ENCODE measurements at regions not wholly inside any gene's neighbourhood (a gene's known extent, or its start where the extent isn't known, plus 50 kb on each side); places are given as distances from the start of the nearest gene placed in this dataset.

DNA sequence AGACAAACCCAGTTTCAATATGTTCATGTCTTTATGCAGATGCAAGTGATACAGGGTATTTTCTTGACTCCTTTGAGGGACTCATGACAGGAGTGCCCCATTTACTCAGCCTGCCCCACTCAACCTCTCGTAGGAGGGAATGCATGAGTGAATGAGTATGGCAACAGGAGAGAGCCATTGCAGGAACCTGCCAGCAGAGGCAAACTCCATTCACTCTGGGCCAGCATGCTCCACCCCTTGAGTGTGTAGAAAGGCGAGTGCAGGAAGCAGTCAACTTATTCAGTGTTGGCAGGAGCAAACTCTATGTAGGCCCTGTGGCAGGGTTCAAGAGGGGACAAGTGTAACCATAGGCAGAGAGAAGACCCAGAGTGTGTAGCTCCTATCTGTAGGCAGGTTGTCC is 1526.3 kb downstream of the PLA2G4A start:
- Histone ChIP-seq H3K27ac (no peak overlapping the region), H3K4me3 (no peak overlapping the region), H3K27me3 (replicated peaks in 1 of 7) (no peaks in the 10 kb centered on the region), H3K4me1 (no peaks in the 10 kb centered on the region), H3K36me3 (no peaks in the 10 kb centered on the region), H3K9me3 (peaks cover 0 to 46% (median 21%) of the 10 kb centered on the region in 8 donors)
- TF ChIP-seq POLR2AphosphoS5 (IDR thresholded peaks at IDR 0.05) (no peak), POLR2A (IDR thresholded peaks at IDR 0.05) (no peak), CTCF (IDR thresholded peaks at IDR 0.05 in 8 of 11, conservative IDR thresholded peaks at IDR 0.05 in 3 of 11) (no peak)
- intact Hi-C loops (cut with DNase I; ENCODE audit: low total_unique reads): no loop called here
- WGBS, 5 donors: 68 to 80% (median 76%) methylated on average over 2 of the region's 2 CpGs
- no peak for DNase-seq

GRCh38 chr1:188355847-188356246 is 1527.1 kb downstream of the PLA2G4A start:
- H3K4me1 ChIP-seq: no peaks in the 10 kb centered on the region
- WGBS, 5 donors: 70 to 89% (median 75%) methylated on average over 5 of the region's 5 CpGs
- intact Hi-C loops (cut with DNase I; ENCODE audit: low total_unique reads): no loop called here
- no peak for DNase-seq
- no peak for TF ChIP-seq POLR2AphosphoS5 (IDR thresholded peaks at IDR 0.05)
- no peak for TF ChIP-seq POLR2A (IDR thresholded peaks at IDR 0.05)
- TF ChIP-seq CTCF (IDR thresholded peaks at IDR 0.05 in 8 of 11, conservative IDR thresholded peaks at IDR 0.05 in 3 of 11): no peak
- H3K9me3 ChIP-seq: peaks cover 0 to 46% (median 21%) of the 10 kb centered on the region in 8 donors
- H3K36me3 ChIP-seq: no peaks in the 10 kb centered on the region
- H3K27ac ChIP-seq: no peak overlapping the region
- H3K4me3 ChIP-seq: no peak overlapping the region
- H3K27me3 ChIP-seq (replicated peaks in 1 of 7): no peaks in the 10 kb centered on the region

GRCh38 chr1:188359315-188359714 is 1530.6 kb downstream of the PLA2G4A start:
- WGBS, 5 donors: 80 to 92% (median 89%) methylated on average over 4 of the region's 4 CpGs
- H3K9me3 ChIP-seq: peaks cover 0 to 46% (median 21%) of the 10 kb centered on the region in 8 donors
- no peak for TF ChIP-seq POLR2A (IDR thresholded peaks at IDR 0.05)
- TF ChIP-seq POLR2AphosphoS5 (IDR thresholded peaks at IDR 0.05): no peak
- no peak for TF ChIP-seq CTCF (IDR thresholded peaks at IDR 0.05 in 8 of 11, conservative IDR thresholded peaks at IDR 0.05 in 3 of 11)
- H3K36me3 ChIP-seq: no peaks in the 10 kb centered on the region
- DNase-seq: no peak
- no peaks in the 10 kb centered on the region for H3K4me1 ChIP-seq
- H3K27me3 ChIP-seq (replicated peaks in 1 of 7): no peaks in the 10 kb centered on the region
- no peak overlapping the region for H3K4me3 ChIP-seq
- intact Hi-C loops (cut with DNase I; ENCODE audit: low total_unique reads): no loop called here
- H3K27ac ChIP-seq: no peak overlapping the region

DNA sequence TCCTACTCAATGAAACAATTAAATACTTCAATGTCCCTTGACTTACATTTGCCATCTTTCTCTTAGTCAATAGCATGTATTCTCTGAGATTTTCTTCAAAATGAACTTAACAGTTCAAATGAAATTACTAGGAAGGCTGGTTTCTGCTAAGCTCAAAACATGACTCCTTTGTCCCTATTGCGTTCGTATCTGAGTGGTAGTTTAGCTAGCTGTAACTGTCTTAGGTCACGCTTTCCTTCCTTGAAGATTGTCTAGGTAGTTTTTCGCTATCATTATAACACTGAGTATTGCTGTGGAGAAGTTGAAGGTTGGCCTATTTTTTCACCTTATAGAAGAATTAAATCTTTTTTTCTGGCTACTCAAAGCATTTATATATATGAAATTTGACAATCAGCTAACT is 1535.2 kb downstream of the PLA2G4A start:
- 89 to 95% (median 95%) methylated on average over 4 of the region's 4 CpGs for WGBS, 5 donors
- intact Hi-C loops (cut with DNase I; ENCODE audit: low total_unique reads): no loop called here
- Histone ChIP-seq H3K27ac (no peak overlapping the region), H3K4me1 (no peaks in the 10 kb centered on the region), H3K36me3 (no peaks in the 10 kb centered on the region), H3K27me3 (replicated peaks in 1 of 7) (no peaks in the 10 kb centered on the region), H3K4me3 (no peak overlapping the region), H3K9me3 (peaks cover 0 to 8% (median 2%) of the 10 kb centered on the region in 8 donors)
- DNase-seq: no peak
- TF ChIP-seq CTCF (IDR thresholded peaks at IDR 0.05 in 8 of 11, conservative IDR thresholded peaks at IDR 0.05 in 3 of 11): no peak
- no peak for TF ChIP-seq POLR2AphosphoS5 (IDR thresholded peaks at IDR 0.05)
- no peak for TF ChIP-seq POLR2A (IDR thresholded peaks at IDR 0.05)
